Right renal cortex interstitium (tissue), 3 donors: ENCODE measurements at regions not wholly inside any gene's neighbourhood (a gene's known extent, or its start where the extent isn't known, plus 50 kb on each side); places are given as distances from the start of the nearest gene placed in this dataset.

ENCODE experiments used
- DNase-seq, 3 donors: peaks; one replicate each; pipeline ENCODE4 v3.0.0-alpha.2; 2013; ENCODE audit warnings: low read depth in 3 of 3, low spot score in 2 of 3

DNA sequence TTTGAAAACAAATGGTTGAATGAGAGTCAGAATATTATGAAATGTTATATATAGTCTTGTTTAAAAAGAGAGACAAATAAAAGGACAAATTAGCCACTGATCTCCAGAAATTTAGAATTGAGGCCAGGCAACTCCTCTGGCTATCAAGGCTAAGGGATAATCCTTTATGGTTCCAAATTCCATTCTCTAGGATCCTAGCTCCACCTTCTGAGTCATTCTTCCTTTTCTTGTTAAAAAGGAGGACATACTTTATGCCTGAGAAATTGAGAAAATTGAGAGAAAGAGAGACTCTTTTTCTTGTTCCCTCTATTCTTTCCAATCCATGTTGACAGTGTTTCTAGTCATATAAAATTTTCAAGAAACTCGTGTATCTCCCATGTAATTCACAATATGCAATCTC is 1299.5 kb downstream of the FSTL5 start:
- no peak for DNase-seq

DNA sequence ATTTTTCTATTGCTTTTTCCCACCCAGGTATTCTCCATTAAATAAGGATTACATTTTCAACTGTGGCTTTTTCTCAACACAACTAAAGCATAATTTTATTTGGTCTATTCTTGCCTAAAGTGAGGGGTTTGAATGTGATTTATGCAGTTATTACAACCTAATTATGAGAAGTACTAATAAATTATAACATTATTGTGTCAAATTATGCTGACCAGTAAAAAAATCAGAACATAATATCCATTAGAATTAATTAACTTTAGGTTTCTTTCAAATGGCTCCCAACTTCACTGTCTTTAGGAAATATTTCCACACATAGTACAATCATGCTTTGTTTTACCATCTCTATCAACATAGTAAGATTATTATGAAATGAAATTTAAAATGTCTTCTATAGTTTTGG is 1293.9 kb downstream of the FSTL5 start:
- DNase-seq, result no peak

DNA sequence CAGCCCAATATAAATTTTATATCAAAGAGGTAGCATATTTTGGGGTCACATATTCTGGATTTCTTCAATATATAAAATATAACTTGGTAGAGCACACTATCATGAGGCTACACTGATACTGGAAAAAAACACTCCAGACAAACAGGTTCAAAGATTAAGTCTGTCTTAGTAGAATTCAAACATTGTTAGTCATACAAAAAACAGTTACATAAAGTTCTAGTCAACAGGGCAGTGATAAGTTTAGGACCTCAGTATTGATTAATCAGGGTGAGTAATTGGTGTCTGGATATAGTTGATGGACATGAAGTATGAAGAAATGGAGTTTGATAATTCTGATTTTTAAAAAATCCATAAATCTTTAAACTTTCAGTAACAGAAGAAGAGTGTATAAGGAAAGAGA is 1291.3 kb downstream of the FSTL5 start:
- DNase-seq, result no peak

DNA sequence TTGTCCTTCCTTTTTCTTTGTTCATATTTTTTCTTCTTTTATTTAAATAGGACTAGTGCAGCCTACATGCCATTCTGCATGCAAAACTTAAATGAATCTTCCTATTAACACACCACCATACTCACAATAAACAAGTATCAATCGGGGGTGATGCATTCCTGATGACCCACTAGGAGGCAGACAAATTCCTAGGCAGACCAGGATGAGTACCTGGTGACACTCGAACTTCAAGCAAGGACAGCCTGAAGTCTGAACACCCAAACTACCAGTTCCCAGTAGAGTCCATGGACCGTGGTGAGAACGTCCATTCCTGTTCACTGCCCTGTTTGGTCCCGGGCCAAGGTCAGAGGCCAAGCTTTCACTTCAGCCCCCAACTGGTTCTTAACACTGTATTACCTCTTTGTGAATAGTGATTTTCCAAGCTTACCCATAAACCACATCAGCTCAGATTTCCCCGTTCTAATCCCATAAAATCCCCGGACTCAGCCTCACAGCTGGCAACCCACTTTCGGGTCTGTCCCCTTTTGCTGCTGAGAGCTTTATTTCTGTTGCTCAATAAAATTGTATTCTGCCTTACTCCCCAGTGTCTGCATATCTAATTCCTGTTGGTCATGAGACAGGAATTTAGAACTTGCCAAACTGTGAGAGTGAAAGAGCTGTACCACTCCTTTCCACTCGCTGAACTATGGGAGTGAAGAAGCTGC is 1286.6 kb downstream of the FSTL5 start:
- no peak for DNase-seq

DNA sequence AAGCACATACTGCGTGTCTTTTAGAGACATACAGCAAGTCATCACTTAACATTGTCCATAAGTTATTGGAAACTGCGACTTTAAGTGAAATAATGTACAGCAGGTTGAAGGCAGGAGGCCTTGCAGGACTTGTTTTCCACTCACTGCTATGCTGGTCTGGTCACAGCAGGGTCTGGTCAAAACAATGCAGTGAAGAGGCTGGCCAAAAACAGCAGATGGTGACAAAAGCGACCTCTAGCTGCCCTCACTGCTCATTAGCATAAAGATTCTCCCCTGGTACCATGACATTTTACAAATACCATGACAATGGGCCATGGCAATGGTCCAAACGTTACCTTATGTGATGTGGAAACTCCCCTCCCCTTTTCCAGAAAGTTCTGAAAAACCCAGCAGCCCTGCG is 1283.6 kb downstream of the FSTL5 start:
- no peak for DNase-seq

DNA sequence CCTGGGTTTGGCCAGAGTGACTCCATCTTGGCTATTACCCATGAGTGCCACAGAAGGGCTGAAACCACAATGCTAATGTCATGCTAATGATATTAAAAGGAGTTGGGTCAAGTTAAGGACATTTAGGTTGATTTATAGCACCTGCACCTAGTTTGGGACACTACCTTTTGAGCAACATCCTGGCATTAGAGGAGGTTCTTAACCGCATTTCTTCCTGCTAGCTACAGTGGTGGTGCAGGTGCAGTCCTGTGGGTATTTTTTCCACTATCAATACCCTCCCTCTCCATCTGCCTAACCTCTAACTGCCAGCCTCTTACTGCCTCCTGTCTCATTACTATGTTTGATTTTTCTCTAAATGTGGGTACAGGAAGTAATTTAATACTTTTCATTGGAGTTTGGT is 1276.1 kb downstream of the FSTL5 start:
- no peak for DNase-seq

DNA sequence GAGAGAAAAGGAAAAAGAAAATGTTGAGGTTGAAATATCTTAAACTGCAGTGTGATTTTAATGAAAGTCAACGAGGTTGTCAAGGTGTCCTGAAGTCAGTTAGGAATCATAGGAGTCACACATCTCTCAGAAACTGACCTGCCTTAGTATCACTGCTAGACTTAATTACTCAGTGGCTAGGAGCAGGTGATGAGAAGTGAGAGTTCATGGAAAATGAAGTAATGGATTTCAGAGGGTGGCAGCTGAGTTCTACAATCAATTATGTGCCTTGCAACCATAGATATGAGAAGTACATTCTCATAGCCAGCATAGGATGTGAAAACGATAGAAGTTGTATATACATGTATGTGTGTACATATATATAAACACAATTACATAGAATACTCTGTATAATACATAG is 1269.7 kb downstream of the FSTL5 start:
- no peak for DNase-seq

DNA sequence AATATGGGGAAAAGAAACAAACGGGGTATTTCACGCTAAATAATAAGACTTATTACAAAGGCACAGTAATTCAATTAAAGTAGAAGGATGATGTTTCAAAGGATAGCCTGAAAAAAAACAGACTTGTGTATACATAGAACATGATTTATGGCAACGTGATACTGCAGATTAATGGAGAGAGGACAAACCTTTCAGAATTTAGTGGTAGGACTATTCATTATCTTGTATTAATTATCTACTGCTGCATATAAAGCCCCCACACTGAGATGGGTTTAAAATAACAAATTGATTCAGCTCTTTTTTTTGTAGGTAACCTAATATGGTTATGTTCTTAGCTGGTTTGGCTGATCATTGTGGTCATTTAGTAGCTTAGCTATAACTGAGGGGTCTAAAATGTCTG is 1269.0 kb downstream of the FSTL5 start:
- DNase-seq, result no peak

DNA sequence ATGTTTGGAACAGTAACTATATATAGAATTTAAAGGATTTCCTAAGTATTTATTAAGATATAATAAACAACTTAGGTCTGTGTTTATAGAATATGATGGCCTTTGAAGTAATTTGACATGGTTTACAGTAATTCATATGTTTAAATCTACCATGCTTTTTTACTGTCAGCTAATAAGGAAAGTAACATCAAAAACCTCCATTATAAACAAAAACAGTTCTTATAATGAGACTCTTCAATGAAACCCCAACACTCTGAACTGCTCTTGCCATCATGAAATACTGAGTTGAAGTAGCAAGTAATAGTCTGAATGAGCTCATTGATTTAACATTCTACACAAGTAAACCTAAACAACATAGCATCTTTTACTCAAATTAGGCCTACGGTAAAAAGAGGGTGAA is 1236.5 kb downstream of the FSTL5 start:
- DNase-seq, result no peak

DNA sequence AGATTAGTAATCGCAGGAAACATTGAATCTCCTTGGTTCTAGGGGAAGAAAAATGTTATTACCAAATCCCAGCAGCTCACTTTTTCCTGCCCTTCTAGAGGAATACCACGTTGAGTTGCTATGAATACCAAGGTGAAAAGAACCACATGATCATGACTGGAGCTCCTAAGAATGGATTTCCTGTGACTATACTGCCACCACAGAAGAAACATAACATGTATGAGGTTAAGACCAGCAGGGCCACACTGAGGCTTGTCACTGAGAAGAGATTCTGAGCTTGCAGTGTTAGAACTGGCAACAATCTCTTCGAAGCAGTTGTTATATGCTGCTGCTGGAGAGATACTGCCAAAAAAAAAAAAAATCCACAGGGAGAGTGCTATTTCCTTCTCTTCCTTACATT is 1235.3 kb downstream of the FSTL5 start:
- no peak for DNase-seq

DNA sequence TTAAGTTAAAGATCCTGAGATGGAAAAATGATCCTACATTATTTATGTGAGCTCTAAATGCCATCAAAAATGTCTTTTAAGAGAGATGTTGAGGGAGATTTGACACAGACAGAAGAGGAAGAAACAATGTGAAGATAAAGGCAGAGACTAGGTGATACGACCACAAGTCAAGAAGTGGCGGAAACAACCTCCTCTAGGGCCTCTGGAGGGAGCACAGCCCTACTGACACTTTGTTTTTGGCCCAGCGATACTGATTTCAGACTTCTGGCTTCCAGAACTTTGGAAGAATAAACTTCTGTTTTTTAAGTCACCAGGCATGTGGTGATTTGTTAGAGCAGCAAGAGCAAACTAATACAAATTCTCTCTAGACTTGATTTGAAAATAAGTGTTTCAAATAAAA is 1216.1 kb downstream of the FSTL5 start:
- DNase-seq, result no peak

DNA sequence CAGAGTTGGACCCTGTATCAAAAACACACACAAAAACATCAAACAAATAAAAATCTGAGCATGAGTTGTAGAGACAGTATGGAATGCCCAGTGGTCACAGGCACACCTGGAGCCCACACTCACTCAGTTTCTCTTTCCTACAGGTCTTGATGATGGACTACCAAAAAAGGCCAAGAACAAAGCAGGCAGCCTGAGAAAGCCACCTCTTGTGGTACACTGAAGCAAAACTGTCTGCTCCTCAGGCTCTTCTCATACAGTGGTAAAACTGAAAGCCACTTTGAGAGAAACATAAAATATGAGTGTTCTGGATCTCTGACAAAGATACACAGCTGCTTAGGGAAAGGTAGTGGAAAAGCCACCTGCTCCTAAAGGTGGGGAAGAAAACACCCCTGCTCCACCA is 1206.9 kb downstream of the FSTL5 start:
- no peak for DNase-seq

DNA sequence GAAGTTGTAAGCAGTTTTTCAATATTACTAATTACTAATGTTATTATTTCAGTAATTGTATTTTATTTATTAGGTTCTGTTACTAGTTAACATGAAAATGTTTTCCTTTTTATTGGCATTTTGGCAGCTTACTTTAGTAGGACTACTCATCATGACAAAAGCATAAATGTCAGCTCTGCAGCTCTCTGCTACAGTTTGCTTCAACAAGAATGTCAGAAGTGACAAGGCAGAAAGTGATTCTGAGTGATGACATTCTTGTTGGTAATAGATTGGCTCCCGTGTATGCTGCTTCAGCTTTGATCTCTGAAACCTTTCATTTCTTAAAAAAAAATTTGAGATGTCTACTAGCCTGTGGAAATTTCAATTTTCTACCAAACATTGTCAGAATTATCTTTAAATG is 1193.9 kb downstream of the FSTL5 start:
- DNase-seq, result no peak

DNA sequence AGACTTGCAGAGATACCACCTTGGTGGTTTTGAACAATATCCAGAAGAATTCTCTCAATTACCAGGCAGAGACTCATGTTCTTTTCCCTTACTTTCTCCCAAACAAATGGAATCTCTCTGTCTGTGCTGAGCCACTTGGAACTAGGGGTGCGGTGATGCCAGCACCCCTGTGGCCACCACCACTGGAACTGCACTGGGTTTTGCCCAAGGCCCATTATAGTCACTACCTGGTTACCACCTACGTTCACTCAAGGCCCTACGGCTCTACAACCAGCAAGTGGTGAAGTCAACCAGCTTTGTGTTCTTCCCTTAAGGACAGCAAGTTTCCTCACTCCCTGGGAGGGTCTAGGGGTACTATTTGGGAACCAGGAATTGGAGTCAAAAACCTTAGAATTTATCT is 1183.7 kb downstream of the FSTL5 start:
- DNase-seq, result no peak

DNA sequence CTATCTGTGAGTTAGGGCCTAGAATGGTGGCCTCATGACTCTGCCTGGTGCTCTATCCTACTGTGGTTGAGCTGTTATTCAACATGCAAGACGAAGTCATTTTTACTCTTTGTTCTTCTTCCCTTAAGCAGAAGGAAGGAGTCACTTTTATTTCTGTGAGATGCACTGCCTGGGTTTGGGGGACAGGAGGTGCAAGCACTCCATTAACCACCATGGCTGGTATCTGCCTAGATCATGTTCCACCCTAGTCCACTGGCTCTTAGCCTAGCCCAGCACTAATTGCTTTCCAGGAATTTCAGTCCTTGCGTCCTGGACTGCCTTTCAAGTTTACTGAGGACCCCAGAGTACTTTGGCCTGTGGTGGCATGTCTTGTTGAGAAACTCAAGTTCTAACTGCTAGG is 1182.7 kb downstream of the FSTL5 start:
- no peak for DNase-seq

DNA sequence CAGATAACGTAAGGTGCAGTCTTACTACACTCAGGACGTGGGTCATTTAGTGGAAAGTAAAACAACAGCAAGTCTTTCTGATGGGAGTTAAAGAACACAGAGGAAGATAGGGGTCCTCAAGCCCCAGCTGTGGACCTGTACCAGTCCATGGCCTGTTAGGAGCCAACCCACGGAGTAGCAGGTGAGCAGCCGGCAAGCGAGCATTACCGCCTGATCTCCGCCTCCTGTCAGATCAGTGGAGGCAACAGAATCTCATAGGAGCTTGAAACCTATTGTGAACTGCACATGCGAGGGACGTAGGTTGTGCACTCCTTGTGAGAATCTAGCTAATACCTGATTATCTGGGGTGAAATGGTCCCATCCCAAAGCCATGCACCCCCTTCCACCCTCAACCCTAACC is 1180.8 kb downstream of the FSTL5 start:
- no peak for DNase-seq

DNA sequence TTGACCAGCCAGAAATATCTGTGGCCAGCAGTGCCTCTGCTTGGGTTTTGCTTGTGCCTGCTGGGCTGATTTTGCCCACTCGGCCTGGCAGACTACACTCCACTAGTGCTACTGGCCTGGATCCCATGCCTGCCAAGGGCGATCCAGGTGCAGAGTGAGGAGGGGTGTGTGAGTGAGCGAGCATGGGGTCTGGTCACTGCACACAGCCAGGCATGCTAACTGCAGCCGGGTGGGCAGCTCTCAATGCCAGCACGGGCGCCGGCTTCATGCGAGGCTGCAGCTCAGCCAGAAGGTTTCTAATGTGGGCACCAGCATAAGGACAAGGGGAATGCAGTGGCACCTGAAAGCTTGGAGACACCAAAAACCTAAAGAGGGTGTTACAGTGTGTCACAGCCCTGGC is 1161.4 kb downstream of the FSTL5 start:
- no peak for DNase-seq

DNA sequence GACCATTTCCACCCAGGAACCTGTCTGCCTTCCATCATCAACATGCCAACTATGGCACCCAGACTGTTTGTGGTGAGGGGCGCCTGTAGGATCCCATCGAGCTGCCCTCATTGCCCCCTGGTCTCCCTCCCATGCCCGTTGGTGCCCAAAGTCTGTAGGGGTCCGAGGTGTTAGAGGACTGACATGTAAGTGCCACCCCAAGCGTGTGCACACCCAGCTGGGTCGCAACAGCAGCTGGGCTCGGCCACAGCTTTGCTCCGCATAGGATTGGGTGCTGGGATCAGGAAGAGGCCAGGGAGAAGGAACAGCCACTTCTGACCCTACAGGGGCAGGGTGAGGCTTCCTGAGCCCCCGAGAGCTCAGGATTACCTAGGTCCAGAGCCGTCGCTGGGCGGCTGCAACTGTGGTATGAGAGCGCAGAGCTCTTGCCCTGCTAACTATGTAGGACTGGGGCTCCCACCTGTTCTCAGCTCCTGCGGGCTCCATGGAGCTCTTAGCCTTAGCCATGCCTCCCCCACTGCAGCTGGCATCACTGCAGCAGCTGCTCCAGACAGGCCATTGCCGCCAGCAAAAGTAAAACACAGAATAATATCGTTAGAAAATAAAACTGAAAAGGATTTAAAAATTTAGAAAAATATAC is 1160.3 kb downstream of the FSTL5 start:
- DNase-seq, result no peak

DNA sequence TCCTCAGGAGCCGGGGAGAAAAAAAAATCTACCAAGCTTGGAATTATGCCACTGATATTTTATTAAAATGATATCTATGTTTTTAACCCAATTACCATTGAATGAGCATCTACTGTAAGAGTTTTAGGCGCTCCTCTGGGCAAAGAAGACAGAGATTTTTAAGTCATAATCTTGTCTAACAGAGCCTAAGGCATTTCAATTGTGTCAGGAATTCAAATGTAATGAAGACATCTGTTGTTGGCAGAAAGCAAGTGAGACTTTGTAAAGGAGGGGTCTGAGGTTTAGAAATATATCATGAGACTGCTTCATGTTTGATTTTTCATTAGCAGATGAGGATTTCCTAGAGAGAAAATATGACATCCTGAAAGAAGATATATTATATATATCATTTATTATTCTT is 1158.1 kb downstream of the FSTL5 start:
- no peak for DNase-seq

DNA sequence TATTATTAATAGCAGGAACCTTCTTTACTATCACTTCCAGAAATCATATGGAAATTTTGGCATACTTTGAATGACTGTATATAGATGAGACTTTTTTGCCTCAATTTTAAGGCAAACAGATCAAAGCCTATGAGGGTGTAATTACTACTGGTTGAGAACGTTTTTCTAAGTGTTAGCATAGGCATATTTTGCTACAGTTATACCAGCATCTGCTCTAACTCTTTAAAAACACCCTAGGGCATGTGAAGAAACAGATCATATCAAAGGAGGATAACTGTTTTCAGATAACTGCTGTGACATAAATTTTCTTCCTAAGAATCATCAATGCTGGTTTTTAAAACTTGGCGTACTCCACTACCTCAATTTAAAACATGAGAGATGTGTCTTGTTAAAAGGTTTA is 1155.3 kb downstream of the FSTL5 start:
- DNase-seq, result no peak

DNA sequence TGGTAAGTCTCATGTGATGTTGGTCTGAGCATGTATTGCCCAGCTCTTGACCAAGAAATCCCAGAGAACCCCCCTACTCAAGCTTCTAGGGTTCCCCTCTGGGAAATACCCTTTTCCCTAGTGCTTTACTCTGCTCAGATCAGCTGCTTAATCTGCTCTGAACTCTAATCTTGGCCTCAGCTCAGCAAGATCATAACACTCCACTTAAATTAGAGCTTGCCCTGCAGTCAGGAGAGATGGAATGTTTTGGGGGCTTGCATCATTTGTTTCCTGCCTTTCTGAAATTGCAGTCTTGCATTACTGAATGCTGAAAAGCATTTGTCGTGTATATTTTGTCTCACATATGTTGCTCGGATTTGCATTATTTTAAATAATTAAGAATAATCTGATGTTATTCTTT is 1153.6 kb downstream of the FSTL5 start:
- DNase-seq, result no peak
